ENCODE measurements at regions not wholly inside any gene's neighbourhood (a gene's known extent, or its start where the extent isn't known, plus 50 kb on each side); places are given as distances from the start of the nearest gene placed in this dataset.

DNA sequence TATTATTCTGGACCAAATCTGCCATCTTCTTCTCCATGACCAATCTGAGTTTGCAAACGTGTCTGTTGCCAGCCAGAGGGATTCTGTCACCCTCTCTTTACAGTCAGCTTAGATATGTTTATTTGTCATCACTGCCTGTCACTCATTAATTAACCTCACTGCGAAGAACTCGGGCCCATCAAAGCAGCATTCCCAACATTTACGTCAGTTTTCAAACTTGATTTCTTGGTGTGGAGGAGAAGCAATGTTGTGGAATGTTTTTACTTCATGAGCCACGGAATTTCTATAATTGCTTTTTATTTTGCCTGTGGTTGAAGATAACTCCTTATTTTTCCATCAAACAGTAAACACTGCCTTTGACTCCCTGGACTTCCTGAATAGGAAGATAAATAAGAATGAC lies 91.8 kb upstream of the CNKSR3 start:
- TF ChIP-seq, protein P1, sequence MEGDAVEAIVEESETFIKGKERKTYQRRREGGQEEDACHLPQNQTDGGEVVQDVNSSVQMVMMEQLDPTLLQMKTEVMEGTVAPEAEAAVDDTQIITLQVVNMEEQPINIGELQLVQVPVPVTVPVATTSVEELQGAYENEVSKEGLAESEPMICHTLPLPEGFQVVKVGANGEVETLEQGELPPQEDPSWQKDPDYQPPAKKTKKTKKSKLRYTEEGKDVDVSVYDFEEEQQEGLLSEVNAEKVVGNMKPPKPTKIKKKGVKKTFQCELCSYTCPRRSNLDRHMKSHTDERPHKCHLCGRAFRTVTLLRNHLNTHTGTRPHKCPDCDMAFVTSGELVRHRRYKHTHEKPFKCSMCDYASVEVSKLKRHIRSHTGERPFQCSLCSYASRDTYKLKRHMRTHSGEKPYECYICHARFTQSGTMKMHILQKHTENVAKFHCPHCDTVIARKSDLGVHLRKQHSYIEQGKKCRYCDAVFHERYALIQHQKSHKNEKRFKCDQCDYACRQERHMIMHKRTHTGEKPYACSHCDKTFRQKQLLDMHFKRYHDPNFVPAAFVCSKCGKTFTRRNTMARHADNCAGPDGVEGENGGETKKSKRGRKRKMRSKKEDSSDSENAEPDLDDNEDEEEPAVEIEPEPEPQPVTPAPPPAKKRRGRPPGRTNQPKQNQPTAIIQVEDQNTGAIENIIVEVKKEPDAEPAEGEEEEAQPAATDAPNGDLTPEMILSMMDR (IDR thresholded peaks at IDR 0.05; ENCODE audit: low read depth, low read length, missing control alignments) = no peak
- in situ Hi-C loops (cut with HindIII; ENCODE audit: low pct_ligation_motif_present, low sequenced_read_pairs) = no loop called here
- DNase-seq = no peak
- Histone ChIP-seq H3K27ac (no peak overlapping the region), H3K27me3 (replicated peaks) (no peaks in the 10 kb centered on the region), H3K4me3 (ENCODE audit: low read depth, low read length) (no peak overlapping the region), H3K36me3 (replicated peaks) (no peaks in the 10 kb centered on the region)

DNA sequence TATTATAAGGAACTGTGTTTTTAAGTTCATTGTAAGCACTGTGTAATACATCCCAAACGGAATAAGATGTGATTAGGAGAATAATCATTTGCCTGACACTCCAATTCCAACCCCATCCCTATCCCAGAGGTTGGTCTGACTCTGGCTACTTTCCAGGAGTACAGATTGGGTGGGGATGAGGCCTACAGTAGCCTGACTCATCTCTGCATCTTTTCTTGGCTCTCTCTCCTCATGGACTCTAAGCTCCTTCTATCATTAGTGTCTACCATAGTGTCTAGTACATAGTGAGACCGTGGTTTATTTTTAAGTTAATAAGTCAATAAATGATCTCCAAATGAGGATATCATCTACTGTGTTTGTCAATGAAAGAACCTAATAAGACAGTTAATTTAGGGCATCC lies 92.2 kb upstream of the CNKSR3 start:
- no peaks in the 10 kb centered on the region for H3K27me3 ChIP-seq (replicated peaks)
- TF ChIP-seq, protein P1 (IDR thresholded peaks at IDR 0.05; ENCODE audit: low read depth, low read length, missing control alignments) = no peak
- no peak overlapping the region for H3K27ac ChIP-seq
- no peak for DNase-seq
- in situ Hi-C loops (cut with HindIII; ENCODE audit: low pct_ligation_motif_present, low sequenced_read_pairs) = no loop called here
- no peaks in the 10 kb centered on the region for H3K36me3 ChIP-seq (replicated peaks)
- H3K4me3 ChIP-seq (ENCODE audit: low read depth, low read length) = no peak overlapping the region

DNA sequence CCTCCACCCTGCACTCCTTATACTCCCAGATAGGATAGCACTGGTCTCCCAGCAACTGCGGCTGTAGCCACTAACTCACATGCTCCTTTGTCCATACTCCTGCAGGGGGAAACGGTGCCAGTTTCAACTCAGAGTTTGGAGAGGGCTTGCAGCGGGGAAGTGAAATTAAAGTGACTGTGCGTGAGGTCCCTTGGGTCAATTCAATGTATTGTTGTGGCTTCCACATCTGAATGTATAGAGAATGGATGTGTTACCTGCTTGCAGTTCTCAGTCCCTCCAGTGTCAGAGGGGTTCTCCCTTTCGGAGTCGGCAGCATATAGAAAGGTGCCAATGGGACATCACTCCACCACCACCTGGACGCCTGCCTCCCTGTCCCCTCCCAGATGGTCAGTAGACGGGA lies 93.6 kb upstream of the CNKSR3 start:
- in situ Hi-C loops (cut with HindIII; ENCODE audit: low pct_ligation_motif_present, low sequenced_read_pairs) = no loop called here
- no peaks in the 10 kb centered on the region for H3K27me3 ChIP-seq (replicated peaks)
- no peaks in the 10 kb centered on the region for H3K36me3 ChIP-seq (replicated peaks)
- no peak for DNase-seq
- H3K27ac ChIP-seq = no peak overlapping the region
- H3K4me3 ChIP-seq (ENCODE audit: low read depth, low read length) = no peak overlapping the region
- TF ChIP-seq, protein P1 (IDR thresholded peaks at IDR 0.05; ENCODE audit: low read depth, low read length, missing control alignments) = no peak

DNA sequence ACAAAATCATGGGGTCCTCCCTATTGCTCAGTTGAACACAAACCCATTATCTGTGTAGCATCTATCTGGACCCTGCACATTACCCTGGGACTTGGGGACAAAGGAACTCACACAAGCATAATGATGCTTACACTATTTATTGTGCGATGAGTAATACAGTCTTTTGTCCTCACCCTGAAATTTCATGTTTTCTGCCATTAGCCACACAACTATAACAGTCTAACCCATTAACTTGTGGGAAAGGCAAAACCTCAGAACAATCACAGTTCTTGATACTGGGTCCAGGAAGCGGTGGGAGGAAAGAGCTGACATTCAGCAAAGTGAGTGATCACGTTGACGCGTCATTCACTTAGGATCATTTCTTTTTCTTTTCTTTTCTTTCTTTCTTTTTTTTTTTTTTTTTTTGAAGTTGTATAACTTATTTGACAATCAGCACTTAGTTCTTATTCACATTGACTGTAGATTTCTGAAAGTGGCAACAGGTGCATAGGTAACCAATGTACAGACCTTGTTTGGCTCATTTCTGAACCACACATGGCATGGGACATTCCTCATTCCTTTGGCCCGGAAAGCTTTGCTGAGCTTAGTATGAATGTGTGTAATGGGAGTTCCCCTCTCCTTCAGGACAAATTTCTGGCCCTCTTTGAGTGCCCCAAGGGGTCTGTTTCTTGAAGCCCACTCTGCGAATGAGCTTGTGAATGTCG lies 94.8 kb upstream of the CNKSR3 start:
- TF ChIP-seq, protein P1 (IDR thresholded peaks at IDR 0.05; ENCODE audit: low read depth, low read length, missing control alignments) = no peak
- H3K4me3 ChIP-seq (ENCODE audit: low read depth, low read length) = no peak overlapping the region
- H3K27me3 ChIP-seq (replicated peaks) = no peaks in the 10 kb centered on the region
- in situ Hi-C loops (cut with HindIII; ENCODE audit: low pct_ligation_motif_present, low sequenced_read_pairs) = no loop called here
- H3K36me3 ChIP-seq (replicated peaks) = no peaks in the 10 kb centered on the region
- no peak overlapping the region for H3K27ac ChIP-seq
- no peak for DNase-seq

DNA sequence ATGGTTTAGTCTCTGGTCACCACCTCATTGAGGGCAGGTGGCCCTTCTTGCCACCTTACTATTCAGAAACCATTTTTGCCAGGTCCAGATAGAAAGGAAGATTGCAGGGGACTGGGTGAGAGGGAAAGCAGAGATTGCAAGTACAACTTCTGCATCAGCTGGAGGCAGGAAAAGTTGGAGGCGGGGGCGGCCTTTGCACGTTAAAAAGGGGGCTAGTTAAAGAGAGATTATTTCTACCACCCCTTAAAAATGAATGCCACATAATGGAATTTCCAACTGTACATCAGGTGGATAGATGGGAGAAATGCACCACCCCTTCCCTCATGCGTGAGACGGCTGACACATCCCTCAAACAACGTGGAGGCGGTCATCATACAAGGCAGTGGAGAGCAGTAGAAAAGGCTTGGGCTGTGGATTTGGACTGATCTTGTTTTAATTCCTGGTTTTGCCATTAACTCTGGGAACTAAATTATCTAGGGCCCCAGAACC lies 95.4 kb upstream of the CNKSR3 start:
- H3K27me3 ChIP-seq (replicated peaks) = no peaks in the 10 kb centered on the region
- TF ChIP-seq, protein P1 (IDR thresholded peaks at IDR 0.05; ENCODE audit: low read depth, low read length, missing control alignments) = no peak
- H3K27ac ChIP-seq = no peak overlapping the region
- in situ Hi-C loops (cut with HindIII; ENCODE audit: low pct_ligation_motif_present, low sequenced_read_pairs) = no loop called here
- no peak for DNase-seq
- no peak overlapping the region for H3K4me3 ChIP-seq (ENCODE audit: low read depth, low read length)
- no peaks in the 10 kb centered on the region for H3K36me3 ChIP-seq (replicated peaks)

DNA sequence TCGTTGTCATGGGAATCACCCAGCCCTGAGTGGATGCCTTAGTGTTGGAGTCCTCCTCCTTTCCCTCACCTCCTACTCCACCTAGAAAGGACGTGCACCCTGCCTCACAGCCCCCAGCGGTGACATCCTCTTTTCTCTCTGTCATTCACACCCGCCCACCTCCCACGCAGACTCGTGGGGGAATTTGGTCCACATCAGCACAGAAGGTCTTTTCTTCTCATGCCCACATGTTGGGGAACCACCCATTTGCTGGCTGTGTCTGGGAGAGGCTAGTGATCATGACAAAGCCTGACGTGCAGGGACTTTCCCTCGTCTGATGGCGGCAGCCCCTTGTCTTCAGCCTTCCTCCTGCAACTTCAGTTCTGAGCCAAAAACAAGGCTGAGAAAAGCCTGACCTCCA lies 96.0 kb upstream of the CNKSR3 start:
- Histone ChIP-seq H3K27me3 (replicated peaks) (no peaks in the 10 kb centered on the region), H3K4me3 (ENCODE audit: low read depth, low read length) (no peak overlapping the region), H3K36me3 (replicated peaks) (no peaks in the 10 kb centered on the region), H3K27ac (no peak overlapping the region)
- DNase-seq = no peak
- in situ Hi-C loops (cut with HindIII; ENCODE audit: low pct_ligation_motif_present, low sequenced_read_pairs) = no loop called here
- TF ChIP-seq, protein P1 (IDR thresholded peaks at IDR 0.05; ENCODE audit: low read depth, low read length, missing control alignments) = no peak

Data from brain microvascular endothelial cell (primary cell).